PC-9 (cell line): ENCODE measurements at regions not wholly inside any gene's neighbourhood (a gene's known extent, or its start where the extent isn't known, plus 50 kb on each side); places are given as distances from the start of the nearest gene placed in this dataset.

ENCODE experiments used
- CTCF ChIP-seq: fragments of 200-600 bp; sonication (generic); conservative IDR thresholded peaks from 2 replicates; pipeline ENCODE4 v1.6.1; 2017; ENCODE audit warnings: mixed run types, antibody characterized with exemption, mild to moderate bottlenecking, moderate library complexity
- EZH2 ChIP-seq: fragments of 200-600 bp; sonication (generic); IDR thresholded peaks from 2 replicates; pipeline ENCODE4 v1.8.0; 2017; ENCODE audit warnings: antibody characterized with exemption, low read depth

GRCh38 chr4:177974461-177974860 is 532.2 kb upstream of the AGA start:
- no peak for TF ChIP-seq EZH2
- TF ChIP-seq CTCF: no peak
